GM21381 (cell line): ENCODE measurements at regions not wholly inside any gene's neighbourhood (a gene's known extent, or its start where the extent isn't known, plus 50 kb on each side); places are given as distances from the start of the nearest gene placed in this dataset.
"Not testable (repeated sequence)": the region's sequence is repeated elsewhere in the genome, so short reads cannot be mapped to it uniquely, and the experiment has no call there.

Source experiments
- ATAC-seq: cut with Tn5 transposase; IDR thresholded peaks from one replicate; pipeline ENCODE4 v1.9.1; 2021; ENCODE audit warnings: mild to moderate bottlenecking, moderate library complexity; ENCODE audit not compliant: unreplicated experiment

- ATAC-seq, result no peak
Measured at GRCh38 chr1:112855152-112855828, 100.7 kb downstream of the SLC16A1 start.

GRCh38 chr1:112854368-112854984 lies 101.5 kb downstream of the SLC16A1 start:
- ATAC-seq, result not testable (repeated sequence)

- ATAC-seq, result not testable (repeated sequence)
Measured at GRCh38 chr1:112853915-112854314, 102.1 kb downstream of the SLC16A1 start.

- ATAC-seq, result no peak
Measured at GRCh38 chr1:112852934-112853333, 103.1 kb downstream of the SLC16A1 start.

GRCh38 chr1:112852276-112852675 lies 103.7 kb downstream of the SLC16A1 start:
- no peak for ATAC-seq

- no peak for ATAC-seq
Measured at GRCh38 chr1:112850034-112850757, 105.8 kb downstream of the SLC16A1 start.

- ATAC-seq, result no peak
Measured at GRCh38 chr1:112849425-112850033, 106.5 kb downstream of the SLC16A1 start.

- no peak for ATAC-seq
Measured at GRCh38 chr1:112841825-112842224, 114.2 kb downstream of the SLC16A1 start.

GRCh38 chr1:112840631-112841624 lies 115.1 kb downstream of the SLC16A1 start:
- ATAC-seq, result peak; percentile 72

GRCh38 chr1:112836642-112837041 lies 119.4 kb downstream of the SLC16A1 start:
- ATAC-seq, result no peak

- no peak for ATAC-seq
Measured at GRCh38 chr1:112833806-112834205, 118.7 kb upstream of the PPM1J start.

- ATAC-seq, result not testable (repeated sequence)
Measured at GRCh38 chr1:112832259-112832658, 117.1 kb upstream of the PPM1J start.

GRCh38 chr1:112829691-112830090 lies 114.6 kb upstream of the PPM1J start:
- not testable (repeated sequence) for ATAC-seq

GRCh38 chr1:112828716-112829115 lies 113.6 kb upstream of the PPM1J start:
- ATAC-seq, result no peak

GRCh38 chr1:112827391-112827790 lies 112.3 kb upstream of the PPM1J start:
- ATAC-seq, result not testable (repeated sequence)

- ATAC-seq, result no peak
Measured at GRCh38 chr1:112826217-112826944, 111.2 kb upstream of the PPM1J start.

GRCh38 chr1:112825563-112826216 lies 110.6 kb upstream of the PPM1J start:
- ATAC-seq, result not testable (repeated sequence)

- ATAC-seq, result not testable (repeated sequence)
Measured at GRCh38 chr1:112825075-112825474, 109.9 kb upstream of the PPM1J start.
